ENCODE measurements at regions not wholly inside any gene's neighbourhood (a gene's known extent, or its start where the extent isn't known, plus 50 kb on each side); places are given as distances from the start of the nearest gene placed in this dataset.
"Not testable (repeated sequence)": the region's sequence is repeated elsewhere in the genome, so short reads cannot be mapped to it uniquely, and the experiment has no call there.

DNA sequence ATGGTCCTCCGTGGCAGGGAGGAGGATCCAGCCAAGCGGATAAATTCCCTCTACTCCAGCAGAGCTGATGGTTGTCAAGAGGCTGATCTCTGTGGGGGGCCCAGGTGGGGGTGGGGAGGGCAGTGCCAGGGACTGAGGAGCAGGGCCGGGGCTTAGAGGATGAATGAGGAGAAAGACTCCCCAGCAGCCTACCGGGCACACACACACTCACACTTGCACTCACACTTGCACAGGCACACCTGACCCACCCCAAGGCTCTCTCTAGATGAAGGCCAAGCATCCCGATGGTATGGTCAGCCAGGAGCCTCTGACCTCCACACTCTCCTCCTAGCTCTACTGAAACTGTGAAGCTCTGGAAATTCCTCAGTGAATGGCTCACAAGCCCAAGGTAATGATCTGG, 131.3 kb upstream of the PRR20G start:
- no peak for DNase-seq (ENCODE audit: low spot score)

DNA sequence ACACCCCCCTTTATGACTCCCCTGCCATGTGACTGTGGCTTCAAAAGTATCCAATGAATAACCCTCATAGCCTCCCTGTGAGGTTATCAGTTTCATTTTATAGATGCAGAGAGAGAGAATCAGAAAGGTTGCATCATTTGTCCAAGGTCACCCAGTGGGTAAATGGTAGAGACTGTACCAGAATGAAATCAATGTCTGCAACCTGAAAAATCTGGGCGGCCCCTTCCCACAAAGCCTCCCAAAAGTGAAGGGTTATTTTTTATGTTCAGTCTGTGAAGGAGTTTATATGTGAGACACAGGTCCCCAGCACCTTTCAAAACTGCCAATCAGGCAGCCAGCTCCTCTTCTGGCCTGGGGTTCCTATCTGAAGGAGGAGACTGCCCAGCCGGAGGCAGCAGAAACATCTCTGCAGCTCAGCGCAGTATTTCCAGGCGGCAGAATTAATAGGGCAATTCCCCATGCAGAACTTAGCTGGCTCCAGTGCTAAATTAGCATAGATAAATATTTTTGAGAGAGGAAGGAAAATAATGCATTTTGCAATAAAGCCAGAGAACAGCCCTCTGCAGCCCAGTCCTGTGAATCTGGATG, 130.8 kb upstream of the PRR20G start:
- TF ChIP-seq, protein P1, sequence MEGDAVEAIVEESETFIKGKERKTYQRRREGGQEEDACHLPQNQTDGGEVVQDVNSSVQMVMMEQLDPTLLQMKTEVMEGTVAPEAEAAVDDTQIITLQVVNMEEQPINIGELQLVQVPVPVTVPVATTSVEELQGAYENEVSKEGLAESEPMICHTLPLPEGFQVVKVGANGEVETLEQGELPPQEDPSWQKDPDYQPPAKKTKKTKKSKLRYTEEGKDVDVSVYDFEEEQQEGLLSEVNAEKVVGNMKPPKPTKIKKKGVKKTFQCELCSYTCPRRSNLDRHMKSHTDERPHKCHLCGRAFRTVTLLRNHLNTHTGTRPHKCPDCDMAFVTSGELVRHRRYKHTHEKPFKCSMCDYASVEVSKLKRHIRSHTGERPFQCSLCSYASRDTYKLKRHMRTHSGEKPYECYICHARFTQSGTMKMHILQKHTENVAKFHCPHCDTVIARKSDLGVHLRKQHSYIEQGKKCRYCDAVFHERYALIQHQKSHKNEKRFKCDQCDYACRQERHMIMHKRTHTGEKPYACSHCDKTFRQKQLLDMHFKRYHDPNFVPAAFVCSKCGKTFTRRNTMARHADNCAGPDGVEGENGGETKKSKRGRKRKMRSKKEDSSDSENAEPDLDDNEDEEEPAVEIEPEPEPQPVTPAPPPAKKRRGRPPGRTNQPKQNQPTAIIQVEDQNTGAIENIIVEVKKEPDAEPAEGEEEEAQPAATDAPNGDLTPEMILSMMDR (IDR thresholded peaks at IDR 0.05; ENCODE audit: extremely low read depth, missing control alignments), result no peak
- no peak for DNase-seq (ENCODE audit: low spot score)

More for the DNA sequence above, 131.3 kb upstream of the PRR20G start:
- TF ChIP-seq, protein P1 (IDR thresholded peaks at IDR 0.05; ENCODE audit: extremely low read depth, missing control alignments), result no peak

DNA sequence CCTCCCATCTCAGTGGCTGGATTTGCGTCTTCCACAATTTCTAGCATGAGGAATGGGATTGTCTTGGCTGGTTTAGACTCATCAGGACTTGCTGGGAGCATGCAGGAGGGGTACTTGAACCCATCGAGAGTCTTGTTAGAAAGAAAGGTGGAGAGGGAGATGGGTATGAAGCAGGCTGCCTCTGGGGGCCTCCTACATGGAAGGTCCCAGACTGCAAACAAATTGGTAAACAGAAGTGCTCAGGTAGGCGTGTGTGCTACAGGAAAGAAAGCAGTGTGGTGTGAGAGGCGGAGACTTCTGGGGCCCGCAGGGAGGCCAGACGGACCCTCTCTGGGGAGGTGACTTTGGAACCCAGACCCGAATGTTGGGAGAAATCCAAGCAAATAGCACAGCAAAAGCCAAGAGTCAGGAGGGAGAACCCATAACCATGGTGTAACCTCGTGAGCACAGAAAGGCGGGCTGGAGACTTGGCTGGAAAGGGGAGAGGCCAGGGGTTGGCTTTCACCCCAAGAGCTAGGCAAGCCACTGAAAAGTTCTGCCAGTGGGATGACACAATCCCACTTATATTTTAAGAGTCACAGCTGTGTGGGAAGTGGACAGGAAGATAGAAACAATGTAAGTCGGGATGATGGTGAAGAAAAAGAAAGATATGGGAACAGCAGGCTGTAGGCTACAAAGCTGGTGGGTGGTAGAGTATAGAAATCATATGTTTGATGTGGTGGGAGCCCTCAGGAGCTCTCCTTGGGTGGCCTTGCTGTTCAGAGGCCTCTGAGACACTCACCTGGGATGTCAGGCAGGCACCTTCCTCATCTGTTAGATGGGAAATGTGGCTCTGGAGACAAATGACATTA, 130.1 kb upstream of the PRR20G start:
- TF ChIP-seq, protein P1 (IDR thresholded peaks at IDR 0.05; ENCODE audit: extremely low read depth, missing control alignments), result no peak
- DNase-seq (ENCODE audit: low spot score), result no peak

DNA sequence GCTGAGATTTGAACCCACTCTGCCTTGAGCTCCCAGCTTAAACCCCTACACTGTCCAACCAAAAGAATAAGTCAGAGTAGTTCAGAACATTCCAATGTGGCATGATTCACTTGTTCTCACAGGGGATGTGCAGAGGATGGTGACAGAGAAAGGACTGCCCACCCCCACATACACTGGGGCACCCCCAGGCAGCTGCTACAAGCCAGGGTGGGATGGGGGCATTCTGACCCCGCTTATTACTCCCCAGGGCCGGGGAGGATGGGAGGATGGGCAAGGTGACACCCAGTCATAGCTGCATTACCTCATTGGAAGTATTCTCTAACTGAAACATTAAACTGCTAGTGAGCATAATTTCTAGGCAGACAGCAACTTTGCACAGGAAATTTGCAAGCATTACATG, 126.0 kb upstream of the PRR20G start:
- TF ChIP-seq, protein P1 (IDR thresholded peaks at IDR 0.05; ENCODE audit: extremely low read depth, missing control alignments), result no peak
- no peak for DNase-seq (ENCODE audit: low spot score)

DNA sequence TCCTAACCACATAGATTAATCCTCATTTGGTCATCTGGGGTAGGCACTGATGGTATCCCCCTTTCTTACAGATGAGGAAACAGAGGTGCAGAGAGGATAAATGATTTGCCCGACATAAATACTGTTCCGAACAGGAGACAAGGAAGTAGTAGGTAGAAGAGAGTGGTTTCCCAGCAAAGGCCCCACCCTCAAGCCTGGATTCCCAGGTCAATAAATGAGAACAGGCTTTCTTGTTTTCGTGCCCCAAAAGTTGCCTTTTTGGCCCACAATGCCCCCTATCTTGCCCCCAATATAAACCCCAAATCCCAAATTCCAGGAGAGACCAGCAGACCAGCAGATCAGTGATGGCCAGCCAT, 125.5 kb upstream of the PRR20G start:
- no peak for DNase-seq (ENCODE audit: low spot score)
- TF ChIP-seq, protein P1 (IDR thresholded peaks at IDR 0.05; ENCODE audit: extremely low read depth, missing control alignments), result no peak

DNA sequence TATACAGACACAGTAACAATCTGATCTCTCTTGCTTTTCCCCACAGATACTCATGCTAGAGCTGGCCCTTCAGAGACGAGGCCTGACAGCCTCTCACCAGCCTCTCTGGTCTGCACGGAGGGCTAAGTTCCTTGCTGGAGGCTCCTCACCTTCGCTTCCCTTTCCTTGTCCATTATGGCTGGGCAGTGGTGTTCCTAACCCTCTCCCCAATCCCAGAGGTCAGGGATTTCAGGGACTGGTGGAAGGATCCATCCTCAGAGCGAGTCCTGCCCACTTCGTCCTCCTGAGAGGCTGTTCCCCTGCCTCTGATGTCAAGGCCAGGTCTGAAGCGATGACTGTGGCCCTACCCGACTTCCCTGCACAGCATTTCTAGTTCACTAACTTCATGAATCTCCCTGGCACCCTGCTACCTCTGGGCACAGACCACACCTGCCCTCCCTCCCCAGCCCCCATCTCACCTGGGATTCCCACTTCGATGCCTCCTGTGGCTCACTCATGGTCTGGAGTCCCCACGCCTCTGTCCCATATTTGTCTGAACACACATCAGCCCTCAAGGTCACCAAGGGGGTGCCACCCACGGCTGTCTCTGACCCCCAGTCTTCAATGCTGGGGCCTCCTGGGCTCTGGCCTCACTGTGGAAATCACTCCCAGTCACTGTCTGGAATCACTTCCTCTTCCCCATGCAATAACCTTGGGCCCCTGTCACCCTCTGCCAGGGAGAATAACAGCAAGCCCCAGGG, 124.9 kb upstream of the PRR20G start:
- no peak for DNase-seq (ENCODE audit: low spot score)
- TF ChIP-seq, protein P1 (IDR thresholded peaks at IDR 0.05; ENCODE audit: extremely low read depth, missing control alignments), result no peak

DNA sequence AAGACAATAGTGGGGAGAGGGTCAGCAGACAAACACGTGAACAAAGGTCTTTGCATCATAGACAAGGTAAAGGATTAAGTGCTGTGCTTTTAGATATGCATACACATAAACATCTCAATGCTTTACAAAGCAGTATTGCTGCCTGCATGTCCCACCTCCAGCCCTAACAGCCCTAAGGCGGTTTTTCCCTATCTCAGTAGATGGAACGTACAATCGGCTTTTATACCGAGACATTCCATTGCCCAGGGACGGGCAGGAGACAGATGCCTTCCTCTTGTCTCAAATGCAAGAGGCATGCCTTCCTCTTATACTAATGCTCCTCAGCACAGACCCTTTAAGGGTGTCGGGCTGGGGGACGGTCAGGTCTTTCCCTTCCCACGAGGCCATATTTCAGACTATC, 124.0 kb upstream of the PRR20G start:
- DNase-seq (ENCODE audit: low spot score), result not testable (repeated sequence)

Data from GM20000 (cell line).